ENCODE measurements at regions not wholly inside any gene's neighbourhood (a gene's known extent, or its start where the extent isn't known, plus 50 kb on each side); places are given as distances from the start of the nearest gene placed in this dataset.

- intact Hi-C loops (cut with DNase I) = no loop called here
- 39 to 60% (median 51%) methylated on average over 1 of the region's 1 CpG for WGBS, 4 donors
- no peaks in the 10 kb centered on the region for H3K36me3 ChIP-seq (replicated peaks in 1 of 2)
- no peak overlapping the region for H3K27ac ChIP-seq
- H3K9me3 ChIP-seq (replicated peaks in 1 of 3) = no peaks in the 10 kb centered on the region
- no peak for TF ChIP-seq POLR2A (IDR thresholded peaks at IDR 0.05)
- no peaks in the 10 kb centered on the region for H3K4me1 ChIP-seq (replicated peaks in 1 of 2)
- no peak for DNase-seq
- H3K4me3 ChIP-seq = no peak overlapping the region
- no peaks in the 10 kb centered on the region for H3K27me3 ChIP-seq
These were observed 428.1 kb downstream of the FLRT2 start for GRCh38 chr14:85958069-85958468.

GRCh38 chr14:85953265-85953664, 423.3 kb downstream of the FLRT2 start:
- Histone ChIP-seq H3K4me1 (replicated peaks in 1 of 2) (no peaks in the 10 kb centered on the region), H3K9me3 (replicated peaks in 1 of 3) (peaks cover 0 to 6% (median 0%) of the 10 kb centered on the region in 3 donors), H3K27ac (no peak overlapping the region), H3K27me3 (no peaks in the 10 kb centered on the region), H3K36me3 (replicated peaks in 1 of 2) (no peaks in the 10 kb centered on the region), H3K4me3 (no peak overlapping the region)
- 67 to 84% (median 70%) methylated on average over 3 of the region's 3 CpGs for WGBS, 4 donors
- intact Hi-C loops (cut with DNase I) = no loop called here
- DNase-seq = no peak
- TF ChIP-seq POLR2A (IDR thresholded peaks at IDR 0.05) (no peak), CTCF (IDR thresholded peaks at IDR 0.05) (no peak)

- intact Hi-C loops (cut with DNase I) = no loop called here
- H3K27me3 ChIP-seq = no peaks in the 10 kb centered on the region
- H3K36me3 ChIP-seq (replicated peaks in 1 of 2) = no peaks in the 10 kb centered on the region
- peak in 2 of 7 donors; percentile 2 to 17 for DNase-seq
- H3K4me1 ChIP-seq (replicated peaks in 1 of 2) = no peaks in the 10 kb centered on the region
- peaks cover 0 to 6% (median 0%) of the 10 kb centered on the region in 3 donors for H3K9me3 ChIP-seq (replicated peaks in 1 of 3)
- H3K4me3 ChIP-seq = no peak overlapping the region
- TF ChIP-seq CTCF (IDR thresholded peaks at IDR 0.05) = no peak
- TF ChIP-seq POLR2A (IDR thresholded peaks at IDR 0.05) = no peak
- 51 to 65% (median 54%) methylated on average over 4 of the region's 4 CpGs for WGBS, 4 donors
- H3K27ac ChIP-seq = no peak overlapping the region
These were observed 418.2 kb downstream of the FLRT2 start for GRCh38 chr14:85948153-85948552.

GRCh38 chr14:85947461-85948139, 417.7 kb downstream of the FLRT2 start:
- WGBS, 4 donors = 58 to 71% (median 60%) methylated on average over 4 of the region's 4 CpGs
- intact Hi-C loops (cut with DNase I) = no loop called here
- H3K4me3 ChIP-seq = no peak overlapping the region
- H3K27ac ChIP-seq = no peak overlapping the region
- DNase-seq = no peak
- H3K27me3 ChIP-seq = no peaks in the 10 kb centered on the region
- peaks cover 0 to 6% (median 0%) of the 10 kb centered on the region in 3 donors for H3K9me3 ChIP-seq (replicated peaks in 1 of 3)
- TF ChIP-seq CTCF (IDR thresholded peaks at IDR 0.05) (no peak), POLR2A (IDR thresholded peaks at IDR 0.05) (no peak)
- H3K4me1 ChIP-seq (replicated peaks in 1 of 2) = no peaks in the 10 kb centered on the region
- no peaks in the 10 kb centered on the region for H3K36me3 ChIP-seq (replicated peaks in 1 of 2)

GRCh38 chr14:85943192-85943591, 413.2 kb downstream of the FLRT2 start:
- H3K9me3 ChIP-seq (replicated peaks in 1 of 3) = peaks cover 0 to 5% (median 0%) of the 10 kb centered on the region in 3 donors
- intact Hi-C loops (cut with DNase I) = no loop called here
- peak in 1 of 7 donors; percentile 18 for DNase-seq
- 70 to 89% (median 83%) methylated on average over 1 of the region's 1 CpG for WGBS, 4 donors
- H3K27ac ChIP-seq = peak overlapping the region in 1 of 5 donors; percentile 14
- TF ChIP-seq POLR2A (IDR thresholded peaks at IDR 0.05) (no peak), CTCF (IDR thresholded peaks at IDR 0.05) (no peak)
- H3K36me3 ChIP-seq (replicated peaks in 1 of 2) = no peaks in the 10 kb centered on the region
- no peaks in the 10 kb centered on the region for H3K27me3 ChIP-seq
- no peak overlapping the region for H3K4me3 ChIP-seq
- no peaks in the 10 kb centered on the region for H3K4me1 ChIP-seq (replicated peaks in 1 of 2)

All from adrenal gland (tissue), 9 donors.